Lower leg skin (tissue), 4 donors: ENCODE measurements at regions not wholly inside any gene's neighbourhood (a gene's known extent, or its start where the extent isn't known, plus 50 kb on each side); places are given as distances from the start of the nearest gene placed in this dataset.

ENCODE experiments used
- DNase-seq, 2 donors: peaks; one replicate each; pipeline ENCODE4 v3.0.0-alpha.2; 2019; ENCODE audit warnings: low spot score in 2 of 2
- H3K4me3 ChIP-seq: fragments of 200-600 bp; sonication (generic); 2 replicates; pipeline ENCODE4 v1.5.1; 2017; ENCODE audit warnings: mild to moderate bottlenecking, low read depth; ENCODE audit not compliant: poor library complexity, severe bottlenecking
- POLR2A ChIP-seq, 2 donors: fragments of 450-650 bp; IDR thresholded peaks; one replicate each; pipeline ENCODE4 v1.6.1; 2016 to 2017; ENCODE audit warnings: antibody characterized with exemption in 2 of 2, mild to moderate bottlenecking in 1 of 2, moderate library complexity in 1 of 2
- WGBS, 2 donors: methylation state at CpG; one replicate each; pipeline ENCODE4 v1.1.5; 2018; 5-methylcytosine and 5-hydroxymethylcytosine counted together
- intact Hi-C: fragments of 100-400 bp; cut with DNase I; formaldehyde crosslinking; loops from one replicate; pipeline ENCODE4 v1.15.0; 2023; ENCODE audit warnings: low total_unique reads
- TF ChIP-seq, protein P1 (sequence below), 3 donors: fragments of 450-650 bp; IDR thresholded peaks; one replicate each; pipeline ENCODE4 v1.5.1; 2016; ENCODE audit warnings: antibody characterized with exemption in 3 of 3, mild to moderate bottlenecking in 3 of 3, moderate library complexity in 2 of 3

- TF ChIP-seq POLR2A (IDR thresholded peaks at IDR 0.05): no peak
- TF ChIP-seq, protein P1, sequence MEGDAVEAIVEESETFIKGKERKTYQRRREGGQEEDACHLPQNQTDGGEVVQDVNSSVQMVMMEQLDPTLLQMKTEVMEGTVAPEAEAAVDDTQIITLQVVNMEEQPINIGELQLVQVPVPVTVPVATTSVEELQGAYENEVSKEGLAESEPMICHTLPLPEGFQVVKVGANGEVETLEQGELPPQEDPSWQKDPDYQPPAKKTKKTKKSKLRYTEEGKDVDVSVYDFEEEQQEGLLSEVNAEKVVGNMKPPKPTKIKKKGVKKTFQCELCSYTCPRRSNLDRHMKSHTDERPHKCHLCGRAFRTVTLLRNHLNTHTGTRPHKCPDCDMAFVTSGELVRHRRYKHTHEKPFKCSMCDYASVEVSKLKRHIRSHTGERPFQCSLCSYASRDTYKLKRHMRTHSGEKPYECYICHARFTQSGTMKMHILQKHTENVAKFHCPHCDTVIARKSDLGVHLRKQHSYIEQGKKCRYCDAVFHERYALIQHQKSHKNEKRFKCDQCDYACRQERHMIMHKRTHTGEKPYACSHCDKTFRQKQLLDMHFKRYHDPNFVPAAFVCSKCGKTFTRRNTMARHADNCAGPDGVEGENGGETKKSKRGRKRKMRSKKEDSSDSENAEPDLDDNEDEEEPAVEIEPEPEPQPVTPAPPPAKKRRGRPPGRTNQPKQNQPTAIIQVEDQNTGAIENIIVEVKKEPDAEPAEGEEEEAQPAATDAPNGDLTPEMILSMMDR (IDR thresholded peaks at IDR 0.05): no peak
- no peak overlapping the region for H3K4me3 ChIP-seq
- intact Hi-C loops: no loop called here
- DNase-seq: no peak
- 57 to 70% methylated on average over 6 of the region's 6 CpGs for WGBS, 2 donors
Measured at GRCh38 chr12:94792693-94793092, 142.3 kb upstream of the TMCC3 start.

DNA sequence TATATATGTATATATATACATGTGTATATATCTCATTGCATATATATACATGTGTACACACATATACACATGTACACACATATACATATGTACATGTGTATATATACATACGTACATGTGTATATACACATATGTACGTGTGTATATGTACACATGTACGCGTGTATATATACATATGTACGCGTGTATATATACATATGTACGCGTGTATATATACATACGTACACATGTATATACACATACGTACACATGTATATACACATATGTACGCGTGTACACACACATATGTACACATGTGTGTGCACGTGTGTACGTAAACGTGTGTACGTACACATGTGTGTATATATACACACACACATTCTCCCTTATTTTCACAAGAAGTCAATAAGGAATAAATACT lies 141.6 kb upstream of the TMCC3 start:
- intact Hi-C loops: no loop called here
- WGBS, 2 donors: 95 to 97% methylated on average over 16 of the region's 16 CpGs
- TF ChIP-seq, protein P1 (IDR thresholded peaks at IDR 0.05): no peak
- TF ChIP-seq POLR2A (IDR thresholded peaks at IDR 0.05): no peak
- no peak overlapping the region for H3K4me3 ChIP-seq
- no peak for DNase-seq

DNA sequence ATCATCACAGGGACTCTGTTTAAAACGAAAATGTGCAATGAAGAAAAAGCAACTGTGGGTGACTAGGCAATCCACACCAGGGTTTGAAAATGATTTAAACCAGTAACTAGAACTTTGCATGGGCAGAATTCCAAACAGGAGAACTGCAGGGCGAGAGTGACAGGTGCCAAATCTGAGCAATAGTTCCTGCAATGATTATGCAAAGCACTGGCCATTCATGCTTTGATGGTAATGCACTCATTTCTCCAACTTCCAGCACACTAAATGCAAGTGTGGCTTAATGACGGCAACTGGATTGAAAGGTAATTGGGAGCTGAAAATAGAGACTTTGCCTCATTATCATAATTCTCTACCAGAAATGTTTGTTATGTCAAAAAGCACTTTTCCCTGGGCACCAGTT lies 140.5 kb upstream of the TMCC3 start:
- DNase-seq: no peak
- TF ChIP-seq, protein P1 (IDR thresholded peaks at IDR 0.05): no peak
- no peak for TF ChIP-seq POLR2A (IDR thresholded peaks at IDR 0.05)
- 60 to 67% methylated on average over 3 of the region's 3 CpGs for WGBS, 2 donors
- H3K4me3 ChIP-seq: no peak overlapping the region
- intact Hi-C loops: no loop called here

DNA sequence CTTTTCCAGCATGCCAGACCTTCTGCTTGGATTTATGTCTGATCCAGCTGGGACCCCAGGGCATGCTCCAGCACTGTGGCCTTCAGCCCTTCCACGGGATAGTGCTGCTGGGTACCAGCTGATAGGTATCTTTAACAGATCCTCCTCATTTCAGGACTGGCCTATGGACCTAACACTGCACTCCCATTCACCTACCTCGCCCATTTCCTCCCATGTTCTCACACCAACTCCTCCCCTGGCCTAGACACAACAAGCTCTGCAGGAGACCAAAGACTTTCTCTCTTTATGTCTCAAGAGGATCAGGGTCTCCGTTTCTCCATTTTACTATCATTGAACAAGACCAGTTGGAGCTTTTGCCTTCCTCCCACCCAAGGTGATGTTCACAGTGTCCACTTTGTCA lies 140.0 kb upstream of the TMCC3 start:
- DNase-seq: no peak
- TF ChIP-seq, protein P1 (IDR thresholded peaks at IDR 0.05): no peak
- TF ChIP-seq POLR2A (IDR thresholded peaks at IDR 0.05): no peak
- H3K4me3 ChIP-seq: no peak overlapping the region
- intact Hi-C loops: no loop called here
- 73 to 76% methylated on average over 3 of the region's 3 CpGs for WGBS, 2 donors

DNA sequence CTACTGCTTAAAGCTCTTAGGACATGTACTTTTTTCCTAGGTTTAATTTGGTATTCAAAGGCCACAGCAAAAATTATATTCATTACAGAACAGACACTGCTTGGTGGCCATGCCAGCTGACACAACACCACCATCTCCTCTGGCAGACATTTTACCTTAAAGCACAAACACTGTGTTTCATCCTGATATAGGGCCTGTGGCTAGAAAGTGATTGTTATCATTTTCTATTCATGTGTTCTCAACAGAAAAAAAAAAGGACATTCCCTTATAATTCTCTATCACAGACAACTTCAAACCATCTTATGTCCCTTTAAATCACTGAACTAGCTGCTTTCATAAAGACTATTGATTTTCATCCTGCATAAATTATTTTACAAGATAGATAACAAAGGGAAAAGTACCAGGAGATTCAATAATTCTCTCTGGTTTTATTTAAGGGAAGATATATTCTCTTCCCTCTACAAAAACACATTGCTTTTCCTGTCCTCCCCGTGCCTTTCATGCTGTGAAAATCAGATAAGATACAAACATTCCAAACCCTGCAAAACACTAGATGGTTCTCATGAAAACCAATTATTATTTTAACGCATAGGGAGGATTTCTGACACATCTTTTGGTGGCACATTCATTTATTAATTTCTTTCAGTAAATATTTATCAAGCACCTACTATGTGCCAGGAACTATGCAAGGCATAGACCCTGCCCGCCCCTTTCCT lies 139.3 kb upstream of the TMCC3 start:
- DNase-seq: no peak
- 61 to 63% methylated on average over 3 of the region's 3 CpGs for WGBS, 2 donors
- TF ChIP-seq, protein P1 (IDR thresholded peaks at IDR 0.05): no peak
- TF ChIP-seq POLR2A (IDR thresholded peaks at IDR 0.05): no peak
- intact Hi-C loops: no loop called here
- H3K4me3 ChIP-seq: no peak overlapping the region

GRCh38 chr12:94788298-94788697 lies 137.9 kb upstream of the TMCC3 start:
- H3K4me3 ChIP-seq: no peak overlapping the region
- TF ChIP-seq POLR2A (IDR thresholded peaks at IDR 0.05): no peak
- TF ChIP-seq, protein P1 (IDR thresholded peaks at IDR 0.05): no peak
- WGBS, 2 donors: 70 to 71% methylated on average over 2 of the region's 2 CpGs
- intact Hi-C loops: no loop called here
- no peak for DNase-seq
